ENCODE measurements at regions not wholly inside any gene's neighbourhood (a gene's known extent, or its start where the extent isn't known, plus 50 kb on each side); places are given as distances from the start of the nearest gene placed in this dataset.

- Histone ChIP-seq H3K9me3 (ENCODE audit: low read length) (no peaks in the 10 kb centered on the region), H3K9me2 (ENCODE audit: insufficient read depth, low read length) (no peaks in the 10 kb centered on the region), H3K79me2 (ENCODE audit: insufficient read depth, low read depth, low read length) (no peaks in the 10 kb centered on the region), H3K4me1 (ENCODE audit: insufficient read depth, low read length, poor library complexity, severe bottlenecking) (no peaks in the 10 kb centered on the region), H4K20me1 (ENCODE audit: insufficient read depth, low read length) (no peaks in the 10 kb centered on the region), H3K27ac (ENCODE audit: low read depth, low read length, poor library complexity, severe bottlenecking) (no peak overlapping the region), H3K4me3 (ENCODE audit: low read depth, low read length, poor library complexity, severe bottlenecking) (no peak overlapping the region), H3K36me3 (ENCODE audit: insufficient read depth, low read length) (no peaks in the 10 kb centered on the region), H2AFZ (ENCODE audit: low read length) (no peak overlapping the region), H3K4me2 (ENCODE audit: low read length) (no peak overlapping the region)
- BruUV-seq (replicated peaks): no TSS peak
- TF ChIP-seq CTCF (conservative IDR thresholded peaks at IDR 0.05; ENCODE audit: low read length) (no peak), EZH2phosphoT487 (IDR thresholded peaks at IDR 0.05; ENCODE audit: borderline replicate concordance, low read depth, low read length) (no peak)
- DNase-seq (ENCODE audit: low spot score): no peak
- intact Hi-C loops (cut with micrococcal nuclease; ENCODE audit: unreplicated experiment): no loop called here
- ChIA-PET CTCF (ENCODE audit: unreplicated experiment) (no interaction called here), POLR2A (no interaction called here)
Measured at GRCh38 chr11:80980227-80980626, 1539.4 kb upstream of the TENM4 start.

GRCh38 chr11:80973786-80974185 lies 1533.0 kb upstream of the TENM4 start:
- H3K27ac ChIP-seq (ENCODE audit: low read depth, low read length, poor library complexity, severe bottlenecking): no peak overlapping the region
- ChIA-PET POLR2A (no interaction called here), CTCF (ENCODE audit: unreplicated experiment) (no interaction called here)
- BruUV-seq (replicated peaks): no TSS peak
- no peaks in the 10 kb centered on the region for H3K4me1 ChIP-seq (ENCODE audit: insufficient read depth, low read length, poor library complexity, severe bottlenecking)
- H4K20me1 ChIP-seq (ENCODE audit: insufficient read depth, low read length): no peaks in the 10 kb centered on the region
- no peak for TF ChIP-seq CTCF (conservative IDR thresholded peaks at IDR 0.05; ENCODE audit: low read length)
- no peaks in the 10 kb centered on the region for H3K36me3 ChIP-seq (ENCODE audit: insufficient read depth, low read length)
- H2AFZ ChIP-seq (ENCODE audit: low read length): no peak overlapping the region
- no peaks in the 10 kb centered on the region for H3K79me2 ChIP-seq (ENCODE audit: insufficient read depth, low read depth, low read length)
- DNase-seq (ENCODE audit: low spot score): no peak
- H3K4me2 ChIP-seq (ENCODE audit: low read length): no peak overlapping the region
- no peak overlapping the region for H3K4me3 ChIP-seq (ENCODE audit: low read depth, low read length, poor library complexity, severe bottlenecking)
- no peaks in the 10 kb centered on the region for H3K9me2 ChIP-seq (ENCODE audit: insufficient read depth, low read length)
- H3K9me3 ChIP-seq (ENCODE audit: low read length): no peaks in the 10 kb centered on the region
- intact Hi-C loops (cut with micrococcal nuclease; ENCODE audit: unreplicated experiment): no loop called here

- Histone ChIP-seq H3K4me1 (ENCODE audit: insufficient read depth, low read length, poor library complexity, severe bottlenecking) (no peaks in the 10 kb centered on the region), H3K36me3 (ENCODE audit: insufficient read depth, low read length) (no peaks in the 10 kb centered on the region), H3K9me2 (ENCODE audit: insufficient read depth, low read length) (no peaks in the 10 kb centered on the region), H3K4me3 (ENCODE audit: low read depth, low read length, poor library complexity, severe bottlenecking) (no peak overlapping the region), H4K20me1 (ENCODE audit: insufficient read depth, low read length) (no peaks in the 10 kb centered on the region), H3K9me3 (ENCODE audit: low read length) (no peaks in the 10 kb centered on the region), H3K4me2 (ENCODE audit: low read length) (no peak overlapping the region), H3K27ac (ENCODE audit: low read depth, low read length, poor library complexity, severe bottlenecking) (no peak overlapping the region), H3K79me2 (ENCODE audit: insufficient read depth, low read depth, low read length) (no peaks in the 10 kb centered on the region), H2AFZ (ENCODE audit: low read length) (no peak overlapping the region)
- ChIA-PET CTCF (ENCODE audit: unreplicated experiment) (no interaction called here), POLR2A (no interaction called here)
- no TSS peak for BruUV-seq (replicated peaks)
- intact Hi-C loops (cut with micrococcal nuclease; ENCODE audit: unreplicated experiment): no loop called here
- no peak for TF ChIP-seq CTCF (conservative IDR thresholded peaks at IDR 0.05; ENCODE audit: low read length)
- TF ChIP-seq EZH2phosphoT487 (IDR thresholded peaks at IDR 0.05; ENCODE audit: borderline replicate concordance, low read depth, low read length): no peak
- DNase-seq (ENCODE audit: low spot score): no peak
Measured at GRCh38 chr11:80970037-80970436, 1529.2 kb upstream of the TENM4 start.
